PC-3 (cell line): ENCODE measurements at regions not wholly inside any gene's neighbourhood (a gene's known extent, or its start where the extent isn't known, plus 50 kb on each side); places are given as distances from the start of the nearest gene placed in this dataset.

Experiments used
- ATAC-seq: fragments of 200-7000 bp; cut with Tn5 transposase; 2 replicates; pipeline ENCODE4 v1.9.1; 2020; ENCODE audit warnings: mild to moderate bottlenecking, moderate library complexity
- BruUV-seq: library from RNA; stranded (reverse); fragments of 400-500 nt; replicated peaks from 2 replicates; lab custom pipeline; 2021; lab: Mats Ljungman, UMichigan
- CTCF ChIA-PET: fragments of 300-600 bp; sonication (Branson Sonifier 250); formaldehyde crosslinking; loops from one replicate; lab custom pipeline; 2022; ENCODE audit warnings: antibody characterized with exemption; lab: Charles Lee
- POLR2A ChIA-PET: fragments of 300-600 bp; sonication (Branson Sonifier 250); formaldehyde crosslinking; loops from one replicate; lab custom pipeline; 2022; ENCODE audit warnings: antibody characterized with exemption; ENCODE audit not compliant: unreplicated experiment; lab: Charles Lee
- DNase-seq: peaks from one replicate; pipeline ENCODE4 v3.0.0-alpha.2; 2015
- H2AFZ ChIP-seq: fragments of 300-600 bp; sonication (generic); 2 replicates; pipeline ENCODE4 v1.6.0; 2016; ENCODE audit warnings: antibody characterized with exemption, low read length
- H3F3A ChIP-seq: fragments of 300-600 bp; sonication (generic); one replicate; pipeline ENCODE4 v1.6.0; 2017; ENCODE audit warnings: antibody characterized with exemption, low read length, control low read depth, mild to moderate bottlenecking; ENCODE audit not compliant: unreplicated experiment
- H3K27ac ChIP-seq: fragments of 300-600 bp; sonication (generic); 2 replicates; pipeline ENCODE4 v1.5.1; 2016; ENCODE audit warnings: mild to moderate bottlenecking, low read length
- H3K27me3 ChIP-seq: fragments of 300-600 bp; sonication (generic); 2 replicates; pipeline ENCODE4 v1.6.1; 2016; ENCODE audit warnings: low read length, mixed read lengths
- H3K36me3 ChIP-seq: fragments of 300-600 bp; sonication (generic); 2 replicates; pipeline ENCODE4 v1.6.1; 2016; ENCODE audit warnings: low read depth, mixed run types, low read length, mixed read lengths
- H3K4me1 ChIP-seq: fragments of 300-600 bp; sonication (generic); 2 replicates; pipeline ENCODE4 v1.5.1; 2016; ENCODE audit warnings: low read length; ENCODE audit not compliant: insufficient read depth
- H3K4me2 ChIP-seq: fragments of 300-600 bp; sonication (generic); 2 replicates; pipeline ENCODE4 v1.6.0; 2016; ENCODE audit warnings: low read length
- H3K4me3 ChIP-seq: fragments of 300-600 bp; sonication (generic); 2 replicates; pipeline ENCODE4 v1.5.1; 2016; ENCODE audit warnings: mild to moderate bottlenecking, low read length, mixed read lengths
- H3K79me2 ChIP-seq: fragments of 300-600 bp; sonication (generic); 2 replicates; pipeline ENCODE4 v1.6.1; 2017; ENCODE audit warnings: low read length, mixed read lengths
- H3K9ac ChIP-seq: fragments of 300-600 bp; sonication (generic); 2 replicates; pipeline ENCODE4 v1.6.0; 2016; ENCODE audit warnings: mild to moderate bottlenecking, low read length
- H3K9me2 ChIP-seq: fragments of 300-600 bp; sonication (generic); replicated peaks from 2 replicates; pipeline ENCODE4 v1.6.1; 2016; ENCODE audit warnings: mixed run types, low read length, mixed read lengths
- H3K9me3 ChIP-seq: fragments of 300-600 bp; sonication (generic); 2 replicates; pipeline ENCODE4 v1.6.1; 2016; ENCODE audit warnings: low read length, mixed read lengths
- H4K20me1 ChIP-seq: fragments of 300-600 bp; sonication (generic); 2 replicates; pipeline ENCODE4 v1.6.1; 2016; ENCODE audit warnings: low read length, mixed read lengths
- EZH2 ChIP-seq: fragments of 300-600 bp; sonication (generic); IDR thresholded peaks from one replicate; pipeline ENCODE4 v1.6.1; 2017; ENCODE audit warnings: antibody characterized with exemption, mild to moderate bottlenecking, low read length; ENCODE audit not compliant: unreplicated experiment
- EZH2phosphoT487 ChIP-seq: fragments of 300-600 bp; sonication (generic); IDR thresholded peaks from 2 replicates; pipeline ENCODE4 v1.6.1; 2018; ENCODE audit warnings: mild to moderate bottlenecking, antibody characterized with exemption, low read length, borderline replicate concordance
- intact Hi-C: fragments of 100-400 bp; cut with micrococcal nuclease; formaldehyde crosslinking; loops from 2 replicates; pipeline ENCODE4 v1.9.0; 2023
- TF ChIP-seq, protein P1 (sequence below): fragments of 300-600 bp; sonication (generic); conservative IDR thresholded peaks from 2 replicates; pipeline ENCODE4 v1.5.1; 2017; ENCODE audit warnings: antibody characterized with exemption, low read depth, mild to moderate bottlenecking, low read length

DNA sequence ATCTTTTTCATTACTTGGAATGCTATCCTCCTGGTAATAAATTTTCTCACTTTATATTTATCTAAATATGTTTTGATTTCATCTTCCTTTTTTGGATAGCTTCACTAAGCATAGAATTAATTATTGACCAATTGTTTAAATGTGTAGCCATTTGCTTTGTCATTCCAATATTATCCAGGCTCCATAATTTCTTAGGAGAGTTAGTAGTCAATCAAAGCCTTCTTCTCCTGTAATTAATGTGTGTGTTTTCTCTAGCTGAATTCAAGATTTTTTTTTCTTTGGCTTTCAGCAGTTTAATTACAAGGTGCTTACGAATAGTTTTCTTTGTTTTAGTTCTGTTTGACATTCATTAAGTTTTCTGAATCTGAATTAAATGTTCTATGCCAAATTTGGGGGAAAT lies 545.9 kb upstream of the CELF2 start:
- POLR2A ChIA-PET, result no interaction called here
- Histone ChIP-seq H4K20me1 (no peaks in the 10 kb centered on the region), H3K36me3 (no peaks in the 10 kb centered on the region), H3K4me2 (no peak overlapping the region), H3F3A (no peaks in the 10 kb centered on the region), H2AFZ (no peak overlapping the region), H3K9me3 (no peaks in the 10 kb centered on the region), H3K27ac (no peak overlapping the region), H3K9me2 (no peaks in the 10 kb centered on the region), H3K4me3 (no peak overlapping the region), H3K79me2 (no peaks in the 10 kb centered on the region), H3K9ac (no peak overlapping the region), H3K27me3 (no peaks in the 10 kb centered on the region), H3K4me1 (no peaks in the 10 kb centered on the region)
- TF ChIP-seq, protein P1, sequence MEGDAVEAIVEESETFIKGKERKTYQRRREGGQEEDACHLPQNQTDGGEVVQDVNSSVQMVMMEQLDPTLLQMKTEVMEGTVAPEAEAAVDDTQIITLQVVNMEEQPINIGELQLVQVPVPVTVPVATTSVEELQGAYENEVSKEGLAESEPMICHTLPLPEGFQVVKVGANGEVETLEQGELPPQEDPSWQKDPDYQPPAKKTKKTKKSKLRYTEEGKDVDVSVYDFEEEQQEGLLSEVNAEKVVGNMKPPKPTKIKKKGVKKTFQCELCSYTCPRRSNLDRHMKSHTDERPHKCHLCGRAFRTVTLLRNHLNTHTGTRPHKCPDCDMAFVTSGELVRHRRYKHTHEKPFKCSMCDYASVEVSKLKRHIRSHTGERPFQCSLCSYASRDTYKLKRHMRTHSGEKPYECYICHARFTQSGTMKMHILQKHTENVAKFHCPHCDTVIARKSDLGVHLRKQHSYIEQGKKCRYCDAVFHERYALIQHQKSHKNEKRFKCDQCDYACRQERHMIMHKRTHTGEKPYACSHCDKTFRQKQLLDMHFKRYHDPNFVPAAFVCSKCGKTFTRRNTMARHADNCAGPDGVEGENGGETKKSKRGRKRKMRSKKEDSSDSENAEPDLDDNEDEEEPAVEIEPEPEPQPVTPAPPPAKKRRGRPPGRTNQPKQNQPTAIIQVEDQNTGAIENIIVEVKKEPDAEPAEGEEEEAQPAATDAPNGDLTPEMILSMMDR, result no peak
- TF ChIP-seq EZH2phosphoT487 (no peak), EZH2 (no peak)
- CTCF ChIA-PET, result no interaction called here
- ATAC-seq, result no peak
- no peak for DNase-seq
- intact Hi-C loops, result no loop called here
- no TSS peak for BruUV-seq

DNA sequence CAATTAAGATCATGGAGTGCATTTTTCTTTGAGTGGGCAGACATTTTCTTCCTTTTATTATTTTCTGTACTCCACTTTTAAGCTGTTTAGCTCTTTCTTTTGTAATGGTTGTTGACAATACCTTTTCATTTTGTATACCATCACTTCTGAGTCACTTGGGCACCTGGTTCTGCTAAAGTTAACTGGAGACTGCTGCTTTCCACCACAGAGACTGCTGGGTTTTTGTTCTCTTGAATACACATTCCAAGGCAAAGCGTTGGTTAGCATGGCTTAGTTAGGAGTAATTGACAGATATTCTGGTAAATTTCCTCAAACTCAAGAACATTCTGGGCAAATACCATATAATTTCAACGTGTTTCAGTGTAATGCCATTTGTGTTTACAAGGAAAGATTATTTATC lies 541.9 kb upstream of the CELF2 start:
- Histone ChIP-seq H3K9ac (no peak overlapping the region), H2AFZ (no peak overlapping the region), H3K9me3 (no peaks in the 10 kb centered on the region), H4K20me1 (no peaks in the 10 kb centered on the region), H3K36me3 (no peaks in the 10 kb centered on the region), H3K9me2 (no peaks in the 10 kb centered on the region), H3K4me3 (no peak overlapping the region), H3K27me3 (no peaks in the 10 kb centered on the region), H3K4me1 (no peaks in the 10 kb centered on the region), H3F3A (no peaks in the 10 kb centered on the region), H3K27ac (no peak overlapping the region), H3K79me2 (no peaks in the 10 kb centered on the region), H3K4me2 (no peak overlapping the region)
- intact Hi-C loops, result no loop called here
- no TSS peak for BruUV-seq
- POLR2A ChIA-PET, result no interaction called here
- ATAC-seq, result no peak
- CTCF ChIA-PET, result no interaction called here
- TF ChIP-seq EZH2 (no peak), EZH2phosphoT487 (no peak)
- TF ChIP-seq, protein P1, result no peak
- DNase-seq, result no peak

DNA sequence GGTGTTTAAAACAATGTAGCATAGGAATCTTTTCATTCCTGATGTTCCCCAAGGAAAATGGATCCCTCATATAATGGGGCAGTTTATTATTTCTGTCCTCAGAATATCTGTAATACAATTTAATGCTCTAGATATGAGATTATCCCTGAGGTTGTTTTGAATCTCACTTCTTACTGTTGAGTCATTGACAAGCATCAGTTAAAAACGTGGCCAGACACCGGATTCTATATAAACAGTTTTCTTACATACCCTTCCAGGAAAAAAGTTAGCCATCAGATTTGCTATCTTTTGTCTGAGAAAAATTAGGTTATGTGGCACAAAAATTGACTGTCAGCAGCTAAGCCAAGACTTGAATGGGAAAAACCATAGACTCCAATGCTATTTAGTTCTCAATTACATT lies 539.8 kb upstream of the CELF2 start:
- H3K4me3 ChIP-seq, result no peak overlapping the region
- H3K27ac ChIP-seq, result no peak overlapping the region
- DNase-seq (no peak), ATAC-seq (no peak)
- TF ChIP-seq, protein P1, result no peak
- no peak for TF ChIP-seq EZH2phosphoT487
- TF ChIP-seq EZH2, result no peak
- BruUV-seq, result no TSS peak
- CTCF ChIA-PET, result no interaction called here
- no peaks in the 10 kb centered on the region for H3K36me3 ChIP-seq
- H3K4me2 ChIP-seq, result no peak overlapping the region
- POLR2A ChIA-PET, result no interaction called here
- H3K9ac ChIP-seq, result no peak overlapping the region
- no peaks in the 10 kb centered on the region for H3K9me3 ChIP-seq
- no peaks in the 10 kb centered on the region for H3K4me1 ChIP-seq
- H3K27me3 ChIP-seq, result no peaks in the 10 kb centered on the region
- no peaks in the 10 kb centered on the region for H4K20me1 ChIP-seq
- H3K79me2 ChIP-seq, result no peaks in the 10 kb centered on the region
- intact Hi-C loops, result no loop called here
- H3K9me2 ChIP-seq, result no peaks in the 10 kb centered on the region
- no peaks in the 10 kb centered on the region for H3F3A ChIP-seq
- no peak overlapping the region for H2AFZ ChIP-seq
